Fibroblast of the aortic adventitia (primary cell): ENCODE measurements at regions not wholly inside any gene's neighbourhood (a gene's known extent, or its start where the extent isn't known, plus 50 kb on each side); places are given as distances from the start of the nearest gene placed in this dataset.

ENCODE experiments used
- DNase-seq: peaks from one replicate; pipeline ENCODE4 v3.0.0-alpha.2; 2010; ENCODE audit warnings: low read depth
- H3K4me3 ChIP-seq: 2 replicates; pipeline ENCODE4 v1.5.1; 2011; ENCODE audit warnings: low read depth, mild to moderate bottlenecking, control low read depth, low read length, moderate library complexity
- TF ChIP-seq, protein P1 (sequence below): IDR thresholded peaks from 2 replicates; pipeline ENCODE4 v1.5.1; 2011; ENCODE audit warnings: mild to moderate bottlenecking, low read length, control low read depth, inconsistent platforms; ENCODE audit not compliant: insufficient read depth

DNA sequence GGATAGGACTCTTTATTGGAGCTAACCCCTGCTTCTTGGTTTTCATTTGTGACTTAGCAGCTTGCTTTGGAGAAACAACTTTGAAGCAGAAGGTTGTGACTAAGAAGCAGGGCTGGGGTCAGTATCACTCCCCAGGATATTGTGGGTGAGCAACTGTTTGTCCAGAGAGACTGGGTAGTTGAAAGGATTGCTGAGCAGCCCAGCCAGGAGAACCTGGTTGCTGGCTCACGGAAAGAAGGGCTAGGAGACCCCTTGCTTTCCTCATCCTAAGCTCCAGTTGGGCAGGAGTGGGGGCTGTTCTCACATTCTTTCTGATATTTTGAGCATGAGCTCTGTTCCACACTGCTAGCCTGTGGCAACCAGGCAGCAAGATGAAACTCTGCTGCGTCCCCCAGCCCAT lies 151.2 kb downstream of the CBLN1 start:
- DNase-seq: no peak
- TF ChIP-seq, protein P1, sequence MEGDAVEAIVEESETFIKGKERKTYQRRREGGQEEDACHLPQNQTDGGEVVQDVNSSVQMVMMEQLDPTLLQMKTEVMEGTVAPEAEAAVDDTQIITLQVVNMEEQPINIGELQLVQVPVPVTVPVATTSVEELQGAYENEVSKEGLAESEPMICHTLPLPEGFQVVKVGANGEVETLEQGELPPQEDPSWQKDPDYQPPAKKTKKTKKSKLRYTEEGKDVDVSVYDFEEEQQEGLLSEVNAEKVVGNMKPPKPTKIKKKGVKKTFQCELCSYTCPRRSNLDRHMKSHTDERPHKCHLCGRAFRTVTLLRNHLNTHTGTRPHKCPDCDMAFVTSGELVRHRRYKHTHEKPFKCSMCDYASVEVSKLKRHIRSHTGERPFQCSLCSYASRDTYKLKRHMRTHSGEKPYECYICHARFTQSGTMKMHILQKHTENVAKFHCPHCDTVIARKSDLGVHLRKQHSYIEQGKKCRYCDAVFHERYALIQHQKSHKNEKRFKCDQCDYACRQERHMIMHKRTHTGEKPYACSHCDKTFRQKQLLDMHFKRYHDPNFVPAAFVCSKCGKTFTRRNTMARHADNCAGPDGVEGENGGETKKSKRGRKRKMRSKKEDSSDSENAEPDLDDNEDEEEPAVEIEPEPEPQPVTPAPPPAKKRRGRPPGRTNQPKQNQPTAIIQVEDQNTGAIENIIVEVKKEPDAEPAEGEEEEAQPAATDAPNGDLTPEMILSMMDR: no peak
- H3K4me3 ChIP-seq: no peak overlapping the region

DNA sequence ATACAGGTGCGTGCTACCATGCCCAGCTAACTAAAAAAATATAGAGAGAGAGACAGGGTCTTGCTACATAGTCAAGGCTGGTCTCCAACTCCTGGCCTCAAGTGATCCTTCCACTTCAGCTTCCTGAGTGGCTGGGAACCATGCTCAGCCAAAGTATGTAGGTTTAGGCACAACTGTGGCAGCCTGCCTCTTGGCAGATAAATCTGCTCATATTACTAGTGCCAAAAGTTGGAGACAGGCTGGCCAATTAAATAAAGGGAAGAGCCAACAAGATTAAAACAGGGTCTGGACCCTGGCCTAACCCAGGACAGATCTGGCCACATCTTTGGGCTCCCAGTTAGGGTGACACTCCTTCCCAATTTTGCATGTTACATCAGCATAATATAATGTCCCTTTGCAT lies 151.7 kb downstream of the CBLN1 start:
- no peak overlapping the region for H3K4me3 ChIP-seq
- DNase-seq: no peak
- TF ChIP-seq, protein P1: no peak

DNA sequence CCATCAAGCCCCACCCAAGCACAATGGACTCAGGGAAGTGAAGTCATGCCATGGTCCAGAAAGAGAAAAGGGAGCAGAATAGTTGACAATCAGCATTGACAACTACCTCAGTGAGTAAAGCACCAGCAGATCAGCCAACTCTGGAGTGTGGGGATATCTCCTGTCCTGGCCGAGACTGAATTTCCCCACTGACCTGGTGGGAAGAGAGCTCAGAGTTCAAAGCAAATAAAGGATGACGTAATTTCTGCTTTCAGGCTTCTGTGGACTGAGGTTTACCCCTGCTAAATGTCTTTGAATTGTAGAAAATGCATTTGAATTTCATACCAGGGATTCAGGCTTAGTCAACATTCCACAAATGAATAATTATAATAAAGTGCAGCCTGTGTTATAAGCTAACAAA lies 152.9 kb downstream of the CBLN1 start:
- TF ChIP-seq, protein P1: no peak
- no peak for DNase-seq
- H3K4me3 ChIP-seq: no peak overlapping the region

DNA sequence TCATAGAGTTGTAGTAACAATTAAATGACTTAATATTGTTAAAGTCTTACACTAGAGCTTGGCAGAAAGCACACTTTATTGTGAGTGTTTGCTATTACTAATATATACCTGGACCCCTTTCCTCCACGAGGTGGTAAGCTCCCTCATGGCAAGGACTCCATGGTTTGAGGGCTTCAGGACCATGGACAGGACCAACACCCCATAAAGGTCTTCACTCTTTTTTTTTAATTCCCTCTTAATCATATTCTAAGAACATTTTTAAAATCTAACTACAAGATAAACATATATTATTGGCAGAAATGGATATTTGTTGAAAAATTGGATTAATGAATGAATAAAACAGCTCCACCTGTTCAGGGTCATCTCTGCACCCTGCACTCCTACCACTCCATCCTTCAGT lies 154.5 kb downstream of the CBLN1 start:
- TF ChIP-seq, protein P1: no peak
- DNase-seq: no peak
- H3K4me3 ChIP-seq: no peak overlapping the region

DNA sequence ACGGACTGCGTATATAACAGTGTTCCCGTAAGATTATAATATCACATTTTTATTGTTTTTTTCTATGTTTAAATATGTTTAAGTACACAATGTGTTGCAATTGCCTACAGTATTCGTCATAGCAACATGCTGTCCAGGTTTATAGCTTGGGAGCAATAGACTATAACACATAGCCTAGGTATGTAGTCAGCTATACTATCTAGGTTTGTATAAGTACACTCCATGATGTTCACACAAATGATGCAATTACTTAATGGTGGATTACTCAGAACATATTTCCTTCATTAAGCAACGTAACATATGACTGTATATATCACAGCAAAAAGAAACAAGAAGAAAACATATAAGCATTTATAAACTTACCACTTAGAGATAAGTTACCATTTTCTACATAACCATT lies 160.0 kb downstream of the CBLN1 start:
- DNase-seq: no peak
- H3K4me3 ChIP-seq: no peak overlapping the region
- TF ChIP-seq, protein P1: no peak

- H3K4me3 ChIP-seq: no peak overlapping the region
- DNase-seq: no peak
- TF ChIP-seq, protein P1: no peak
These were observed 161.0 kb downstream of the CBLN1 start for GRCh38 chr16:49120631-49121030.

DNA sequence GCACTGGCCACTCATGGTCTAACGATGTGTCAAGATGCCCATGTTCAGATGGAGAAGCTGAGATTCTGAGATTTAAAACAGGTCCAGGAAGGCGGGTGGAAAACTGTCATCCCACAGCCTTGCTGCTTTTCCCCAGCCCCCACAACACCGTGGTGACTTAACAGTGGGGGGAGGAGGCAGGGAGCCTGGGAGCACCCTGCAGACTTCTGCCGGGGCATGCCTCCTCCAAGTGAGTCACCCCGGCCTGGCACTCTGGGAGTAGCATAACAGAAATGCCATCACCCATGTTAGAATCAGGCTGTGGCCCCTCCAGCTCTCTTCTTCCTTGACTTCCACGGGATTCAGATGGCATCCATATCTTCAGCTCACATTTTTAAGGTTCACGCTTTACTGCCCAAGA lies 164.8 kb downstream of the CBLN1 start:
- TF ChIP-seq, protein P1: no peak
- no peak for DNase-seq
- H3K4me3 ChIP-seq: no peak overlapping the region
